ENCODE measurements at regions not wholly inside any gene's neighbourhood (a gene's known extent, or its start where the extent isn't known, plus 50 kb on each side); places are given as distances from the start of the nearest gene placed in this dataset.

DNA sequence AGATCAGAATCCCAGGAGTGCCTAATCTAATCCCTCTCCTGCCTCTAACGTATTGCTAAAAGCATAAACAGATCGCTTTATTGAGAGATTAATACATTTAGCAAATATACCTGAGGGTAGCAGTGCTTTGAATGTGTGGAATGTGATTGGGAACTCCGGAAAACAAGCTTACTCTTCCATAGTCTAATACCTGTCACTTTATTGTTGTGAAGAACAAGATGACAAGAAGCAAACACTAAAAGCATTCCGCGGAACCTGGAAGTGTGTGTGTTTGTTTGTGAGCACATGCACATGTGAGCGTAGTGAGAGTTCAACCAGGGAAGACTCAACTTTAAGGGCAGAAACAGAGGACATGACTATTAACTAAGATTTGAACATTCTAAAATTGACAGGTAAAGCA, 265.0 kb upstream of the GJE1 start:
- no peak for TF ChIP-seq POLR2A (IDR thresholded peaks at IDR 0.05; ENCODE audit: extremely low read depth, insufficient read length)
- TF ChIP-seq, protein P1, sequence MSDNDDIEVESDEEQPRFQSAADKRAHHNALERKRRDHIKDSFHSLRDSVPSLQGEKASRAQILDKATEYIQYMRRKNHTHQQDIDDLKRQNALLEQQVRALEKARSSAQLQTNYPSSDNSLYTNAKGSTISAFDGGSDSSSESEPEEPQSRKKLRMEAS (IDR thresholded peaks at IDR 0.05; ENCODE audit: low read depth, low read length): no peak
- TF ChIP-seq, protein P2, sequence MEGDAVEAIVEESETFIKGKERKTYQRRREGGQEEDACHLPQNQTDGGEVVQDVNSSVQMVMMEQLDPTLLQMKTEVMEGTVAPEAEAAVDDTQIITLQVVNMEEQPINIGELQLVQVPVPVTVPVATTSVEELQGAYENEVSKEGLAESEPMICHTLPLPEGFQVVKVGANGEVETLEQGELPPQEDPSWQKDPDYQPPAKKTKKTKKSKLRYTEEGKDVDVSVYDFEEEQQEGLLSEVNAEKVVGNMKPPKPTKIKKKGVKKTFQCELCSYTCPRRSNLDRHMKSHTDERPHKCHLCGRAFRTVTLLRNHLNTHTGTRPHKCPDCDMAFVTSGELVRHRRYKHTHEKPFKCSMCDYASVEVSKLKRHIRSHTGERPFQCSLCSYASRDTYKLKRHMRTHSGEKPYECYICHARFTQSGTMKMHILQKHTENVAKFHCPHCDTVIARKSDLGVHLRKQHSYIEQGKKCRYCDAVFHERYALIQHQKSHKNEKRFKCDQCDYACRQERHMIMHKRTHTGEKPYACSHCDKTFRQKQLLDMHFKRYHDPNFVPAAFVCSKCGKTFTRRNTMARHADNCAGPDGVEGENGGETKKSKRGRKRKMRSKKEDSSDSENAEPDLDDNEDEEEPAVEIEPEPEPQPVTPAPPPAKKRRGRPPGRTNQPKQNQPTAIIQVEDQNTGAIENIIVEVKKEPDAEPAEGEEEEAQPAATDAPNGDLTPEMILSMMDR (IDR thresholded peaks at IDR 0.05; ENCODE audit: low read depth, low read length): no peak
